SK-N-SH treated with all-trans-retinoic acid at 6 μM for 48 hours (cell line): ENCODE measurements at regions not wholly inside any gene's neighbourhood (a gene's known extent, or its start where the extent isn't known, plus 50 kb on each side); places are given as distances from the start of the nearest gene placed in this dataset.

Experiments used
- ATAC-seq: fragments of 200-7000 bp; cut with Tn5 transposase; 3 replicates; pipeline ENCODE4 v1.9.1; 2020; ENCODE audit warnings: mild to moderate bottlenecking, moderate library complexity
- ARNTL ChIP-seq: fragments of 450-650 bp; formaldehyde crosslinking; IDR thresholded peaks from 2 replicates; pipeline ENCODE4 v1.5.0; 2020; ENCODE audit warnings: low read depth, mild to moderate bottlenecking, moderate library complexity, borderline replicate concordance
- BACH2 ChIP-seq: fragments of 250-450 bp; sonication (Bioruptor Pico); IDR thresholded peaks from 2 replicates; pipeline ENCODE4 v1.9.0; 2021; ENCODE audit warnings: mild to moderate bottlenecking, borderline replicate concordance
- CREB5 ChIP-seq: fragments of 250-450 bp; sonication (Bioruptor Pico); IDR thresholded peaks from 2 replicates; pipeline ENCODE4 v1.5.1; 2020; ENCODE audit warnings: low read depth, mild to moderate bottlenecking, moderate library complexity
- CSDC2 ChIP-seq: fragments of 250-450 bp; sonication (Bioruptor Pico); IDR thresholded peaks from 2 replicates; pipeline ENCODE4 v1.5.0; 2020; ENCODE audit warnings: mild to moderate bottlenecking, moderate library complexity
- CSRNP3 ChIP-seq: fragments of 250-450 bp; sonication (Bioruptor Pico); IDR thresholded peaks from 2 replicates; pipeline ENCODE4 v1.5.1; 2021; ENCODE audit warnings: mild to moderate bottlenecking, moderate library complexity
- ESRRG ChIP-seq: fragments of 250-450 bp; sonication (Bioruptor Pico); IDR thresholded peaks from 2 replicates; pipeline ENCODE4 v1.6.1; 2021; ENCODE audit warnings: mild to moderate bottlenecking
- GLIS3 ChIP-seq: fragments of 250-450 bp; sonication (Bioruptor Pico); IDR thresholded peaks from 2 replicates; pipeline ENCODE4 v1.5.0; 2020; ENCODE audit warnings: mild to moderate bottlenecking, moderate library complexity
- ISL1 ChIP-seq: fragments of 250-450 bp; sonication (Bioruptor Pico); IDR thresholded peaks from 2 replicates; pipeline ENCODE4 v2.1.2; 2022; ENCODE audit warnings: mild to moderate bottlenecking, moderate library complexity
- OSR1 ChIP-seq: fragments of 250-450 bp; sonication (Bioruptor Pico); IDR thresholded peaks from 2 replicates; pipeline ENCODE4 v1.8.0; 2022; ENCODE audit warnings: moderate library complexity, mild to moderate bottlenecking, inconsistent platforms
- PATZ1 ChIP-seq: fragments of 250-450 bp; sonication (Bioruptor Pico); IDR thresholded peaks from 2 replicates; pipeline ENCODE4 v1.8.0; 2020; ENCODE audit warnings: mild to moderate bottlenecking, moderate library complexity, borderline replicate concordance
- POU6F1 ChIP-seq: fragments of 250-450 bp; sonication (Bioruptor Pico); IDR thresholded peaks from 2 replicates; pipeline ENCODE4 v1.8.0; 2021; ENCODE audit warnings: low read depth, mild to moderate bottlenecking, moderate library complexity, borderline replicate concordance
- PPARA ChIP-seq: fragments of 250-450 bp; sonication (Bioruptor Pico); IDR thresholded peaks from 2 replicates; pipeline ENCODE4 v1.5.0; 2020; ENCODE audit warnings: mild to moderate bottlenecking, borderline replicate concordance
- RARB ChIP-seq: fragments of 250-450 bp; sonication (Bioruptor Pico); IDR thresholded peaks from 2 replicates; pipeline ENCODE4 v1.8.0; 2021; ENCODE audit warnings: mild to moderate bottlenecking, moderate library complexity
- SNAI2 ChIP-seq: fragments of 250-450 bp; sonication (Bioruptor Pico); IDR thresholded peaks from 2 replicates; pipeline ENCODE4 v1.5.0; 2020; ENCODE audit warnings: mild to moderate bottlenecking, moderate library complexity
- TCF4 ChIP-seq: fragments of 250-450 bp; sonication (Bioruptor Pico); IDR thresholded peaks from 2 replicates; pipeline ENCODE4 v1.8.0; 2021; ENCODE audit warnings: mild to moderate bottlenecking, moderate library complexity, borderline replicate concordance
- TSHZ2 ChIP-seq: fragments of 250-450 bp; sonication (Bioruptor Pico); IDR thresholded peaks from 2 replicates; pipeline ENCODE4 v1.5.0; 2020; ENCODE audit warnings: mild to moderate bottlenecking, moderate library complexity
- ZFP3 ChIP-seq: fragments of 250-450 bp; sonication (Bioruptor Pico); IDR thresholded peaks from 2 replicates; pipeline ENCODE4 v1.5.0; 2020; ENCODE audit warnings: mild to moderate bottlenecking, moderate library complexity
- ZFP30 ChIP-seq: fragments of 450-650 bp; formaldehyde crosslinking; IDR thresholded peaks from 2 replicates; pipeline ENCODE4 v1.5.0; 2022; ENCODE audit warnings: mild to moderate bottlenecking, moderate library complexity
- ZNF565 ChIP-seq: fragments of 450-650 bp; formaldehyde crosslinking; conservative IDR thresholded peaks from 2 replicates; pipeline ENCODE4 v1.5.0; 2020; ENCODE audit warnings: low read depth, mild to moderate bottlenecking, moderate library complexity

- TF ChIP-seq PPARA (CRISPR knock-in tag) (no peak), TCF4 (CRISPR knock-in tag) (no peak), GLIS3 (CRISPR knock-in tag) (no peak), ESRRG (CRISPR knock-in tag) (no peak), ZFP30 (CRISPR knock-in tag) (no peak), CREB5 (CRISPR knock-in tag) (no peak), ZNF565 (no peak), CSDC2 (CRISPR knock-in tag) (no peak), SNAI2 (CRISPR knock-in tag) (no peak), ISL1 (CRISPR knock-in tag) (no peak), PATZ1 (CRISPR knock-in tag) (no peak), TSHZ2 (no peak), BACH2 (CRISPR knock-in tag) (no peak), OSR1 (no peak), RARB (CRISPR knock-in tag) (no peak), ARNTL (CRISPR knock-in tag) (no peak), POU6F1 (CRISPR knock-in tag) (no peak)
- TF ChIP-seq, all 23 proteins: peak for 0
- ATAC-seq, result no peak
Measured at GRCh38 chr1:67624680-67625079, 60.3 kb upstream of the GADD45A start.

- TF ChIP-seq ZNF565 (no peak), TSHZ2 (no peak), TCF4 (CRISPR knock-in tag) (no peak), ZFP3 (CRISPR knock-in tag) (no peak), CSRNP3 (no peak)
- no peak for ATAC-seq
Measured at GRCh38 chr1:67626090-67626860, 58.7 kb upstream of the GADD45A start.
